SJSA1 (cell line): ENCODE measurements at regions not wholly inside any gene's neighbourhood (a gene's known extent, or its start where the extent isn't known, plus 50 kb on each side); places are given as distances from the start of the nearest gene placed in this dataset.

ENCODE experiments used
- DNase-seq, 2 experiments: peaks; one replicate each; pipeline ENCODE4 v3.0.0-alpha.2; 2015 to 2020; ENCODE audit warnings: low spot score in 2 of 2, low read depth in 1 of 2
- H3K27ac ChIP-seq: fragments of 250-450 bp; sonication (Bioruptor Pico); 2 replicates; pipeline ENCODE4 v1.5.1; 2020; ENCODE audit warnings: mild to moderate bottlenecking, moderate library complexity
- H3K27me3 ChIP-seq: fragments of 250-450 bp; sonication (Bioruptor Pico); replicated peaks from 2 replicates; pipeline ENCODE4 v1.5.1; 2020; ENCODE audit warnings: mild to moderate bottlenecking, moderate library complexity
- H3K36me3 ChIP-seq: fragments of 250-450 bp; sonication (Bioruptor Pico); 2 replicates; pipeline ENCODE4 v1.5.1; 2020; ENCODE audit warnings: mild to moderate bottlenecking
- H3K4me1 ChIP-seq: fragments of 250-450 bp; sonication (Bioruptor Pico); replicated peaks from 2 replicates; pipeline ENCODE4 v1.6.1; 2021; ENCODE audit warnings: mild to moderate bottlenecking
- H3K4me3 ChIP-seq: fragments of 250-450 bp; sonication (Bioruptor Pico); 2 replicates; pipeline ENCODE4 v1.5.1; 2020; ENCODE audit warnings: mild to moderate bottlenecking
- H3K9me3 ChIP-seq: fragments of 250-450 bp; sonication (Bioruptor Pico); replicated peaks from 2 replicates; pipeline ENCODE4 v1.5.1; 2020; ENCODE audit warnings: mild to moderate bottlenecking

- no peak for DNase-seq
- H3K36me3 ChIP-seq: no peaks in the 10 kb centered on the region
- no peaks in the 10 kb centered on the region for H3K9me3 ChIP-seq
- no peaks in the 10 kb centered on the region for H3K4me1 ChIP-seq
- H3K27ac ChIP-seq: no peak overlapping the region
- H3K4me3 ChIP-seq: no peak overlapping the region
- no peaks in the 10 kb centered on the region for H3K27me3 ChIP-seq
These were observed 214.9 kb upstream of the BTG1 start for GRCh38 chr12:92360543-92360942.

- DNase-seq: no peak
- Histone ChIP-seq H3K4me3 (no peak overlapping the region), H3K27ac (no peak overlapping the region), H3K27me3 (no peaks in the 10 kb centered on the region), H3K4me1 (no peaks in the 10 kb centered on the region), H3K36me3 (no peaks in the 10 kb centered on the region), H3K9me3 (no peaks in the 10 kb centered on the region)
These were observed 214.0 kb upstream of the BTG1 start for GRCh38 chr12:92359581-92360209.

- DNase-seq: no peak
- no peaks in the 10 kb centered on the region for H3K9me3 ChIP-seq
- H3K4me3 ChIP-seq: no peak overlapping the region
- H3K27me3 ChIP-seq: no peaks in the 10 kb centered on the region
- no peaks in the 10 kb centered on the region for H3K4me1 ChIP-seq
- H3K27ac ChIP-seq: no peak overlapping the region
- no peaks in the 10 kb centered on the region for H3K36me3 ChIP-seq
These were observed 212.1 kb upstream of the BTG1 start for GRCh38 chr12:92357584-92358261.

- DNase-seq: no peak
- Histone ChIP-seq H3K36me3 (no peaks in the 10 kb centered on the region), H3K4me1 (no peaks in the 10 kb centered on the region), H3K9me3 (no peaks in the 10 kb centered on the region), H3K4me3 (no peak overlapping the region), H3K27ac (no peak overlapping the region), H3K27me3 (no peaks in the 10 kb centered on the region)
These were observed 210.8 kb upstream of the BTG1 start for GRCh38 chr12:92356425-92356824.

GRCh38 chr12:92349635-92350034 is 204.0 kb upstream of the BTG1 start:
- no peak for DNase-seq
- Histone ChIP-seq H3K36me3 (no peaks in the 10 kb centered on the region), H3K27me3 (no peaks in the 10 kb centered on the region), H3K4me1 (no peaks in the 10 kb centered on the region), H3K9me3 (no peaks in the 10 kb centered on the region), H3K4me3 (no peak overlapping the region), H3K27ac (no peak overlapping the region)

GRCh38 chr12:92342574-92342973 is 196.9 kb upstream of the BTG1 start:
- H3K9me3 ChIP-seq: no peaks in the 10 kb centered on the region
- no peaks in the 10 kb centered on the region for H3K27me3 ChIP-seq
- H3K4me1 ChIP-seq: no peaks in the 10 kb centered on the region
- no peaks in the 10 kb centered on the region for H3K36me3 ChIP-seq
- no peak overlapping the region for H3K4me3 ChIP-seq
- DNase-seq: no peak
- no peak overlapping the region for H3K27ac ChIP-seq

- no peak for DNase-seq
- no peak overlapping the region for H3K27ac ChIP-seq
These were observed 195.5 kb upstream of the BTG1 start for GRCh38 chr12:92341065-92341668.

GRCh38 chr12:92340441-92341064 is 194.9 kb upstream of the BTG1 start:
- Histone ChIP-seq H3K36me3 (no peaks in the 10 kb centered on the region), H3K9me3 (no peaks in the 10 kb centered on the region), H3K27ac (no peak overlapping the region), H3K27me3 (no peaks in the 10 kb centered on the region; the same call in 1 of the 2 replicates), H3K4me3 (no peak overlapping the region), H3K4me1 (no peaks in the 10 kb centered on the region)
- DNase-seq: no peak

More at GRCh38 chr12:92341065-92341668, 195.5 kb upstream of the BTG1 start:
- H3K36me3 ChIP-seq: no peaks in the 10 kb centered on the region
- H3K4me1 ChIP-seq: no peaks in the 10 kb centered on the region
- no peak overlapping the region for H3K4me3 ChIP-seq
- no peaks in the 10 kb centered on the region for H3K9me3 ChIP-seq
- H3K27me3 ChIP-seq: no peaks in the 10 kb centered on the region; the same call in 1 of the 2 replicates

GRCh38 chr12:92340003-92340402 is 194.4 kb upstream of the BTG1 start:
- Histone ChIP-seq H3K9me3 (no peaks in the 10 kb centered on the region), H3K36me3 (no peaks in the 10 kb centered on the region), H3K27me3 (no peaks in the 10 kb centered on the region; the same call in 1 of the 2 replicates), H3K27ac (no peak overlapping the region), H3K4me1 (no peaks in the 10 kb centered on the region), H3K4me3 (no peak overlapping the region)
- DNase-seq: no peak

- Histone ChIP-seq H3K4me3 (no peak overlapping the region), H3K4me1 (no peaks in the 10 kb centered on the region), H3K9me3 (no peaks in the 10 kb centered on the region), H3K27ac (no peak overlapping the region), H3K36me3 (no peaks in the 10 kb centered on the region), H3K27me3 (no peaks in the 10 kb centered on the region; the same call in 1 of the 2 replicates)
- no peak for DNase-seq
These were observed 193.7 kb upstream of the BTG1 start for GRCh38 chr12:92339198-92339821.

- Histone ChIP-seq H3K9me3 (no peaks in the 10 kb centered on the region), H3K27me3 (no peaks in the 10 kb centered on the region; the same call in 1 of the 2 replicates), H3K27ac (no peak overlapping the region), H3K4me1 (no peaks in the 10 kb centered on the region), H3K36me3 (no peaks in the 10 kb centered on the region), H3K4me3 (no peak overlapping the region)
- no peak for DNase-seq
These were observed 193.0 kb upstream of the BTG1 start for GRCh38 chr12:92338671-92339070.

GRCh38 chr12:92338102-92338501 is 192.5 kb upstream of the BTG1 start:
- H3K27ac ChIP-seq: no peak overlapping the region
- no peak for DNase-seq
- H3K4me3 ChIP-seq: no peak overlapping the region
- no peaks in the 10 kb centered on the region for H3K4me1 ChIP-seq
- H3K9me3 ChIP-seq: no peaks in the 10 kb centered on the region
- no peaks in the 10 kb centered on the region; the same call in 1 of the 2 replicates for H3K27me3 ChIP-seq
- no peaks in the 10 kb centered on the region for H3K36me3 ChIP-seq

GRCh38 chr12:92337128-92337527 is 191.5 kb upstream of the BTG1 start:
- Histone ChIP-seq H3K9me3 (no peaks in the 10 kb centered on the region), H3K27me3 (no peaks in the 10 kb centered on the region; the same call in 1 of the 2 replicates), H3K27ac (no peak overlapping the region), H3K4me3 (no peak overlapping the region), H3K4me1 (no peaks in the 10 kb centered on the region), H3K36me3 (no peaks in the 10 kb centered on the region)
- DNase-seq: no peak
